ENCODE measurements at regions not wholly inside any gene's neighbourhood (a gene's known extent, or its start where the extent isn't known, plus 50 kb on each side); places are given as distances from the start of the nearest gene placed in this dataset.

GRCh38 chr4:104117776-104118175 is 376.9 kb downstream of the CXXC4 start:
- Histone ChIP-seq H3K4me3 (no peak overlapping the region), H3K4me1 (ENCODE audit: insufficient read depth) (no peaks in the 10 kb centered on the region), H3K9me2 (ENCODE audit: insufficient read depth) (no peaks in the 10 kb centered on the region), H3K79me2 (replicated peaks; ENCODE audit: insufficient read depth) (no peaks in the 10 kb centered on the region), H3K36me3 (ENCODE audit: insufficient read depth) (no peaks in the 10 kb centered on the region), H3F3A (replicated peaks; ENCODE audit: low read depth) (no peaks in the 10 kb centered on the region), H2AFZ (no peak overlapping the region), H3K4me2 (no peak overlapping the region), H3K27me3 (ENCODE audit: insufficient read depth) (no peaks in the 10 kb centered on the region), H3K27ac (ENCODE audit: low read depth) (no peak overlapping the region), H4K20me1 (replicated peaks; ENCODE audit: insufficient read depth) (no peaks in the 10 kb centered on the region)
- peaks cover 33% of the 10 kb centered on the region for H3K9me3 Mint-ChIP-seq
- H3K4me1 Mint-ChIP-seq = no peaks in the 10 kb centered on the region
- H3K27me3 Mint-ChIP-seq (ENCODE audit: insufficient read depth, low read depth, poor library complexity) = no peaks in the 10 kb centered on the region
- H3K27ac Mint-ChIP-seq = no peak overlapping the region
- H3K4me3 Mint-ChIP-seq = no peak overlapping the region
- DNase-seq (ENCODE audit: low spot score) = no peak
- no peak for TF ChIP-seq ETS1 (IDR thresholded peaks at IDR 0.05)
- TF ChIP-seq EZH2 (IDR thresholded peaks at IDR 0.05; ENCODE audit: low read depth, unreplicated experiment) = no peak
- TF ChIP-seq CTCF (conservative IDR thresholded peaks at IDR 0.05; ENCODE audit: low read depth in 2 of 2) = no peak
- TF ChIP-seq ZNF462 (CRISPR knock-in tag; IDR thresholded peaks at IDR 0.05) = no peak
- TF ChIP-seq JUNB (IDR thresholded peaks at IDR 0.05; ENCODE audit: unreplicated experiment) = no peak
- ATAC-seq = no peak
- H3K36me3 Mint-ChIP-seq (ENCODE audit: low read depth) = peaks cover 26% of the 10 kb centered on the region

Data from GM23338 (cell line).